ENCODE measurements at regions not wholly inside any gene's neighbourhood (a gene's known extent, or its start where the extent isn't known, plus 50 kb on each side); places are given as distances from the start of the nearest gene placed in this dataset.
"Not testable (repeated sequence)": the region's sequence is repeated elsewhere in the genome, so short reads cannot be mapped to it uniquely, and the experiment has no call there.

DNA sequence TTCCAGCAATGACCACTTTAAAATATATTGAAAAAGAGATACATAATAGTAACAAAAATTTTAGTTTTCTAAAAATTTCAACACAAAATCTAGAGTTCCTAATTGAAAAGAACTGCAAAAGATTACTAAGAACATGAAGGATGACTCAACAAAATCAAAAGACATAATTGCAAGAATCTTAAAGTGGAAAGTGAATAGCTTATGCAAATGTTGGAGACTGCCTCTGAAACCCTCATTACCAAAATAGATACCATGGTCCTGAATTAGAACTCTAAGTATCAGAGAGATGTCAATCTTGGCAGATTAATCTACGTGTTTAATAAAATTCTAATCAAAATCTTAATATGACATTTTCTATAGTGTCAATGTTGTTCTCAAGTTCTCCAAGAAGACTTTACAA is 60.7 kb upstream of the SGO1 start:
- DNase-seq (ENCODE audit: low spot score), result no peak

- no peak for DNase-seq (ENCODE audit: low spot score)
Measured at GRCh38 chr3:20245781-20246180, 59.8 kb upstream of the SGO1 start.

DNA sequence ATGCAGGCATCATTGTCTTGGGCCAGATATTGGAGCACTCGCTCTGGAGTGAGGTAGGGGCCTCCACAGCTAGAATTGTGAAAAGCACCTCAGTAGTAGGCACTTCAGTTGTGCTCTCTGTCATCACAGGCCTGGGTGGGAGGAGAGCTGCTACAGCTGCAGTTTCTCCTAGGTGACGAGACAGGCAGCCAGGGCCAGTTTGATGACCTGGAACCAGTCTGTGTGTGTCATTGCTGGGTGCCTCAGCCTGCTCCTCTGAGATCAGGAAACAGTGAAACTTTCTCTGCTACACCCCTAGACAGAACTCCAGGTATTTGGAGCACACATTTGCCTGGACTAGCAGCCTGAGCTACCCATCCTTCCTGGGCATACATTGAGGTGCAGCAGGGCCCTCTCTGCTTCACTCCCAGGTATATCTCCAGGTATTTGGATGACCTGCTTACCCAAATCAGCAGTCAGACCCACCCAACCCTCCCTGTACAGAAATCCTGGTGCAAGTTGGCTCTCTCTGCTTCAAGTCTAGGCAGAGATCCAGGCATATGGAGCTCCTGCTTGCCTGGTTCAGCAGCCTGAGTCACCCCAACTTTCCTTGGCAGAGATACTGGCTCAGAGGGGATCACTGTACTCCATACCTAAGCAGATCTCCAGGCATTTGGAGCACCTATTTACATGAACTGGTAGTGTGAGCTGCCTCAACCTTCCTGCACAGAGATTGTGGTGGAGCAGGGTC is 54.3 kb upstream of the SGO1 start:
- no peak for DNase-seq (ENCODE audit: low spot score)

- DNase-seq (ENCODE audit: low spot score), result not testable (repeated sequence)
Measured at GRCh38 chr3:20238199-20238598, 52.2 kb upstream of the SGO1 start.

- DNase-seq (ENCODE audit: low spot score), result no peak
Measured at GRCh38 chr3:20236603-20237002, 50.6 kb upstream of the SGO1 start.
